HUDEP-2 (cell line): ENCODE measurements at regions not wholly inside any gene's neighbourhood (a gene's known extent, or its start where the extent isn't known, plus 50 kb on each side); places are given as distances from the start of the nearest gene placed in this dataset.

Experiments used
- DNase-seq, 76 experiments: peaks; one replicate each; lab custom pipeline; 2025; ENCODE audit not compliant: unreplicated experiment in 76 of 76; lab: John Stamatoyannopoulos, UW

DNA sequence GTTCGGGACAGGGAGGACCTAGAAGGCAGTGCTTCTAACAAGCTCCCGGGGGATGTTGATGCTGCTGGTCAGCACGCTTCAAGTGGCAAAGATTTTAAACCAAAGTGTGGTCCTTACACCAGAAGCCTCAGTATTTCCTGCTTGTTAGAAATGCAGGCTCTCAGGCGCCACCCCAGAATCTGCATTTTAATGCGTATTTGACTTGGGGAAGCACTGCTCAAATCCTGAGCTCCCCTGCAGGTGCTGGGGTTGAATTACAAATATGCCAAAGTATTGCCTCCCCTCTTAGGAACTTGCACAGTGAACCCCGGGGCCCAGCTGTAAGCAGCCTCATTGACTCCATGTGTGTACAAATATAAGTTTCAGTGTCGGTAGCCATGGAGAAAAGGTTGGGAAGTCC is 70.8 kb upstream of the RAI2 start:
- no peak for DNase-seq

GRCh38 chrX:17930850-17931249 is 69.8 kb upstream of the RAI2 start:
- no peak for DNase-seq

DNA sequence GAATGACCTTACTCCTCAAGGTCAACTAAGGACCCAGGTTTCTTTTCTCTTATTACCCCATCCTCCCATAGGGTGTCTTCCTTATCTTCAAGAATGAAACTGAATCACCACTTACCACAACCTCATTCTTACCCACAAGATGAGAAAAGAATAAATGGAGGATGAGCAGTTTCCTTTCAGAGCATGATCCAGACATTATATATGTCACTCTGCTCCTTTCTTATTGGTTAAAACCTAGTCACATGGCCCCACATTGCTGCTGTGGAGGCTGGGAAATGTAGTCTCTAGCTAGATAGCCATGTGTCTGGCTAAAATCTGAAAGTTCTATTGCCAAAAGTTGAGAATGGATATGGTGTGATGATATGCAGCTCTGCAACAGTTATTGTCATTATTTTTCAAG is 62.4 kb upstream of the RAI2 start:
- peak in 4 of 76 experiments; percentile 1 to 8 (median 2) for DNase-seq

GRCh38 chrX:17922303-17922702 is 61.2 kb upstream of the RAI2 start:
- DNase-seq, result peak in 11 of 76 experiments; percentile 0 to 19 (median 6)

DNA sequence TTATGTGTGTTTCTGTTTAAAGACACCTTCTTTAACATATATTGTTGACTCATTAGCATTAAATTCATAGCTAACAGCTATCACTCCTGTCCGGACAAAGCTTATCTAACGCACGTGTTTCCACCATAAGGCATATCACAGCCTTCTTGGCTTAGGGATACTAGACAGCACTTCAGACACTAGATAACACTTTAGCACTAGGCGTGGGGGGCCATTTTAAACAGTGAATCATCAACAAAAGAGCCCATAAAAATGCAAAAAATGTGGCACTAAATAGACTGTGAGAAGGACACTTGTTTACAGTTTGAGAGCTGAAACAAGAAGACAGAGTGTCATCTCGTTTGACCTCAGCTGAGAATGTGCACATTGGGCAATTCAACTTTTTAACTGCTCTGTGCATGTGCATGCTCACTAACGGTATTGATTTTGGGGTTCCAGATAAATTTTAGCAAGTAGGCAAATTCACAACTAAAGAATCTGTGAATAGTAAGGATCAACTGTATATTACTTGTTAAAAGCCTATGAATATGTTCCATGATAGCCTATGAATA is 58.9 kb upstream of the RAI2 start:
- peak in 71 of 76 experiments; percentile 0 to 84 (median 46) for DNase-seq

- no peak for DNase-seq
Measured at GRCh38 chrX:17917945-17918577, 57.0 kb upstream of the RAI2 start.

DNA sequence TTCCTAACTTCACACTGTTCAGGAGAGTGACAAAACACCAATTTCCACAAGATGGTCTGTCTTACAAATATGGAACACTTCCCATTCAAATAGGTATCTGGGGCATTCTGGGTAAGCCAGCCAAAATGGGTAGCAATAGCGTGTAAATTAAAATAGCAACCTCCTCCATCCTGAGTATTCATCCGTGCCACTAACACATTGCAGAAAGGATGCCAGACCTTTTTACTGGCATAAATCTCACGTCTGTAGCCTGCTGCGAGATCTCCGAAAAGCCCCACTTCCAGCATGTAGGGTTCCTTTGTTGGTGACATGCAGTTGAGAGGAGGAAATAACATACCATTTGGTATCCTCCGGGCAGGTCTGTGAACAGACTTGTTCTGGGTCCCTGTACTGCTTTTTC is 52.7 kb upstream of the RAI2 start:
- DNase-seq, result no peak
